HK-2 (cell line): ENCODE measurements at regions not wholly inside any gene's neighbourhood (a gene's known extent, or its start where the extent isn't known, plus 50 kb on each side); places are given as distances from the start of the nearest gene placed in this dataset.

ENCODE experiments used
- DNase-seq: peaks from one replicate; pipeline ENCODE4 v3.0.0-alpha.2; 2018; ENCODE audit not compliant: unreplicated experiment

- no peak for DNase-seq
Observed at GRCh38 chr5:33242277-33242676, 198.5 kb upstream of the TARS1 start.

- no peak for DNase-seq
Observed at GRCh38 chr5:33244441-33245150, 196.2 kb upstream of the TARS1 start.

- DNase-seq, result no peak
Observed at GRCh38 chr5:33254579-33254978, 186.2 kb upstream of the TARS1 start.

- no peak for DNase-seq
Observed at GRCh38 chr5:33257807-33258429, 182.8 kb upstream of the TARS1 start.

GRCh38 chr5:33258553-33258952, 182.2 kb upstream of the TARS1 start:
- no peak for DNase-seq

- no peak for DNase-seq
Observed at GRCh38 chr5:33260098-33260497, 180.7 kb upstream of the TARS1 start.

GRCh38 chr5:33261305-33261704, 179.5 kb upstream of the TARS1 start:
- no peak for DNase-seq

GRCh38 chr5:33261747-33262146, 179.0 kb upstream of the TARS1 start:
- DNase-seq, result no peak

- no peak for DNase-seq
Observed at GRCh38 chr5:33267801-33268200, 173.0 kb upstream of the TARS1 start.

- DNase-seq, result no peak
Observed at GRCh38 chr5:33268374-33268773, 172.4 kb upstream of the TARS1 start.

- DNase-seq, result no peak
Observed at GRCh38 chr5:33270671-33271070, 170.1 kb upstream of the TARS1 start.

- no peak for DNase-seq
Observed at GRCh38 chr5:33271606-33272005, 169.2 kb upstream of the TARS1 start.

GRCh38 chr5:33272288-33272687, 168.5 kb upstream of the TARS1 start:
- no peak for DNase-seq

GRCh38 chr5:33273985-33274384, 166.8 kb upstream of the TARS1 start:
- no peak for DNase-seq

GRCh38 chr5:33275391-33275790, 165.4 kb upstream of the TARS1 start:
- no peak for DNase-seq

- DNase-seq, result no peak
Observed at GRCh38 chr5:33275921-33276627, 164.7 kb upstream of the TARS1 start.

GRCh38 chr5:33276628-33276950, 164.2 kb upstream of the TARS1 start:
- DNase-seq, result no peak

GRCh38 chr5:33277061-33277650, 163.6 kb upstream of the TARS1 start:
- no peak for DNase-seq

GRCh38 chr5:33281431-33281843, 159.3 kb upstream of the TARS1 start:
- no peak for DNase-seq

- DNase-seq, result no peak
Observed at GRCh38 chr5:33282157-33282556, 158.6 kb upstream of the TARS1 start.

GRCh38 chr5:33282696-33283095, 158.1 kb upstream of the TARS1 start:
- DNase-seq, result no peak

GRCh38 chr5:33283243-33283642, 157.5 kb upstream of the TARS1 start:
- DNase-seq, result no peak

GRCh38 chr5:33284681-33285080, 156.1 kb upstream of the TARS1 start:
- DNase-seq, result no peak
